Upper lobe of right lung (tissue), 1 donor: ENCODE measurements at regions not wholly inside any gene's neighbourhood (a gene's known extent, or its start where the extent isn't known, plus 50 kb on each side); places are given as distances from the start of the nearest gene placed in this dataset.

ENCODE experiments used
- ATAC-seq: fragments of 200-7000 bp; cut with Tn5 transposase; one replicate; pipeline ENCODE4 v1.9.1; 2020; ENCODE audit warnings: mild to moderate bottlenecking, moderate library complexity
- DNase-seq: peaks from one replicate; pipeline ENCODE4 v3.0.0-alpha.2; 2020
- H3K27ac ChIP-seq: fragments of 200-600 bp; one replicate; pipeline ENCODE4 v1.8.0; 2022
- H3K27me3 ChIP-seq: fragments of 200-600 bp; one replicate; pipeline ENCODE4 v1.8.0; 2022; ENCODE audit warnings: mild to moderate bottlenecking
- H3K36me3 ChIP-seq: fragments of 200-600 bp; one replicate; pipeline ENCODE4 v1.8.0; 2022
- H3K4me1 ChIP-seq: fragments of 200-600 bp; one replicate; pipeline ENCODE4 v1.8.0; 2022
- H3K4me3 ChIP-seq: fragments of 200-600 bp; one replicate; pipeline ENCODE4 v1.8.0; 2022; ENCODE audit warnings: mild to moderate bottlenecking
- H3K9me3 ChIP-seq: fragments of 200-600 bp; one replicate; pipeline ENCODE4 v1.8.0; 2022
- CTCF ChIP-seq: fragments of 200-600 bp; IDR thresholded peaks from one replicate; pipeline ENCODE4 v1.8.0; 2022; ENCODE audit warnings: antibody characterized with exemption
- intact Hi-C: fragments of 100-400 bp; cut with DNase I; formaldehyde crosslinking; loops from one replicate; pipeline ENCODE4 v1.11.0; 2022
- donor health status: DM: no; HTN: yes; CAD: no; lungs with severe emphysema.

GRCh38 chr7:17448479-17449423 is 150.3 kb downstream of the AHR start:
- TF ChIP-seq CTCF, result no peak
- H3K27ac ChIP-seq, result no peak overlapping the region
- H3K36me3 ChIP-seq, result no peaks in the 10 kb centered on the region
- peaks cover 7% of the 10 kb centered on the region for H3K9me3 ChIP-seq
- H3K4me3 ChIP-seq, result no peak overlapping the region
- no peak for DNase-seq
- no peak for ATAC-seq
- intact Hi-C loops, result no loop called here
- H3K4me1 ChIP-seq, result no peaks in the 10 kb centered on the region
- H3K27me3 ChIP-seq, result no peaks in the 10 kb centered on the region

- no peaks in the 10 kb centered on the region for H3K27me3 ChIP-seq
- H3K4me1 ChIP-seq, result no peaks in the 10 kb centered on the region
- DNase-seq, result no peak
- H3K36me3 ChIP-seq, result no peaks in the 10 kb centered on the region
- no peak for TF ChIP-seq CTCF
- intact Hi-C loops, result no loop called here
- no peak overlapping the region for H3K4me3 ChIP-seq
- ATAC-seq, result no peak
- H3K27ac ChIP-seq, result no peak overlapping the region
- H3K9me3 ChIP-seq, result no peaks in the 10 kb centered on the region
These were observed 158.1 kb downstream of the AHR start for GRCh38 chr7:17456541-17456940.

- no peak for TF ChIP-seq CTCF
- DNase-seq, result no peak
- H3K9me3 ChIP-seq, result no peaks in the 10 kb centered on the region
- no peaks in the 10 kb centered on the region for H3K27me3 ChIP-seq
- no peaks in the 10 kb centered on the region for H3K36me3 ChIP-seq
- intact Hi-C loops, result no loop called here
- H3K4me1 ChIP-seq, result no peaks in the 10 kb centered on the region
- no peak overlapping the region for H3K4me3 ChIP-seq
- no peak for ATAC-seq
- no peak overlapping the region for H3K27ac ChIP-seq
These were observed 161.5 kb downstream of the AHR start for GRCh38 chr7:17460001-17460400.

- no peaks in the 10 kb centered on the region for H3K4me1 ChIP-seq
- ATAC-seq, result no peak
- H3K27ac ChIP-seq, result no peak overlapping the region
- no peak for DNase-seq
- H3K4me3 ChIP-seq, result no peak overlapping the region
- no peaks in the 10 kb centered on the region for H3K36me3 ChIP-seq
- no peaks in the 10 kb centered on the region for H3K27me3 ChIP-seq
- no peak for TF ChIP-seq CTCF
- H3K9me3 ChIP-seq, result no peaks in the 10 kb centered on the region
- intact Hi-C loops, result no loop called here
These were observed 162.2 kb downstream of the AHR start for GRCh38 chr7:17460665-17461064.

- no peak for TF ChIP-seq CTCF
- no peak overlapping the region for H3K27ac ChIP-seq
- H3K36me3 ChIP-seq, result no peaks in the 10 kb centered on the region
- H3K9me3 ChIP-seq, result no peaks in the 10 kb centered on the region
- H3K4me1 ChIP-seq, result no peaks in the 10 kb centered on the region
- ATAC-seq, result no peak
- DNase-seq, result no peak
- no peak overlapping the region for H3K4me3 ChIP-seq
- no peaks in the 10 kb centered on the region for H3K27me3 ChIP-seq
- intact Hi-C loops, result no loop called here
These were observed 163.7 kb downstream of the AHR start for GRCh38 chr7:17462131-17462631.
